BLaER1 (cell line): ENCODE measurements at regions not wholly inside any gene's neighbourhood (a gene's known extent, or its start where the extent isn't known, plus 50 kb on each side); places are given as distances from the start of the nearest gene placed in this dataset.

ENCODE experiments used
- H3K27ac ChIP-seq: shearing (Covaris generic); formaldehyde crosslinking; 2 replicates; pipeline ENCODE4 v1.8.1; 2022
- H3K27me3 ChIP-seq: shearing (Covaris generic); formaldehyde crosslinking; 2 replicates; pipeline ENCODE4 v1.8.1; 2022
- H3K36me3 ChIP-seq: shearing (Covaris generic); formaldehyde crosslinking; 2 replicates; pipeline ENCODE4 v1.8.1; 2022
- H3K4me1 ChIP-seq: shearing (Covaris generic); formaldehyde crosslinking; 2 replicates; pipeline ENCODE4 v1.8.1; 2022
- H3K4me2 ChIP-seq: shearing (Covaris generic); formaldehyde crosslinking; 2 replicates; pipeline ENCODE4 v1.8.1; 2022
- H3K4me3 ChIP-seq: shearing (Covaris generic); formaldehyde crosslinking; 2 replicates; pipeline ENCODE4 v1.8.1; 2022
- H3K9ac ChIP-seq: shearing (Covaris generic); formaldehyde crosslinking; 2 replicates; pipeline ENCODE4 v1.8.1; 2022
- H3K9me3 ChIP-seq: shearing (Covaris generic); formaldehyde crosslinking; 2 replicates; pipeline ENCODE4 v1.8.1; 2022
- H4K20me1 ChIP-seq: shearing (Covaris generic); formaldehyde crosslinking; 2 replicates; pipeline ENCODE4 v1.8.1; 2022
- Cebpa-rat ChIP-seq: shearing (Covaris generic); IDR thresholded peaks from 2 replicates; pipeline ENCODE4 v1.8.1; 2022

GRCh38 chr6:170011204-170012036, 260.0 kb downstream of the ERMARD start:
- H3K27ac ChIP-seq: no peak overlapping the region
- H3K4me3 ChIP-seq: no peak overlapping the region
- TF ChIP-seq Cebpa-rat: no peak
- H3K9me3 ChIP-seq: no peaks in the 10 kb centered on the region
- H3K4me2 ChIP-seq: no peak overlapping the region
- no peaks in the 10 kb centered on the region for H3K27me3 ChIP-seq
- H3K9ac ChIP-seq: no peak overlapping the region
- no peaks in the 10 kb centered on the region for H4K20me1 ChIP-seq
- no peaks in the 10 kb centered on the region for H3K4me1 ChIP-seq
- H3K36me3 ChIP-seq: no peaks in the 10 kb centered on the region

- Histone ChIP-seq H3K27me3 (no peaks in the 10 kb centered on the region), H3K36me3 (no peaks in the 10 kb centered on the region), H3K4me2 (no peak overlapping the region), H4K20me1 (no peaks in the 10 kb centered on the region), H3K9me3 (peaks cover 3% of the 10 kb centered on the region; the same call in 1 of the 2 replicates), H3K4me1 (no peaks in the 10 kb centered on the region), H3K27ac (no peak overlapping the region), H3K4me3 (no peak overlapping the region), H3K9ac (no peak overlapping the region)
- TF ChIP-seq Cebpa-rat: no peak
Measured at GRCh38 chr6:170010665-170011203, 259.3 kb downstream of the ERMARD start.

- no peak overlapping the region for H3K4me2 ChIP-seq
- no peak overlapping the region for H3K4me3 ChIP-seq
- H4K20me1 ChIP-seq: no peaks in the 10 kb centered on the region
- TF ChIP-seq Cebpa-rat: no peak
- H3K27me3 ChIP-seq: no peaks in the 10 kb centered on the region
- no peaks in the 10 kb centered on the region for H3K4me1 ChIP-seq
- no peak overlapping the region for H3K9ac ChIP-seq
- H3K36me3 ChIP-seq: no peaks in the 10 kb centered on the region; the same call in 1 of the 2 replicates
- no peak overlapping the region for H3K27ac ChIP-seq
- peaks cover 27% of the 10 kb centered on the region for H3K9me3 ChIP-seq
Measured at GRCh38 chr6:170008294-170008785, 256.9 kb downstream of the ERMARD start.

GRCh38 chr6:170007468-170008293, 256.3 kb downstream of the ERMARD start:
- no peaks in the 10 kb centered on the region for H3K27me3 ChIP-seq
- H4K20me1 ChIP-seq: no peaks in the 10 kb centered on the region
- H3K4me1 ChIP-seq: no peaks in the 10 kb centered on the region
- no peak for TF ChIP-seq Cebpa-rat
- no peak overlapping the region for H3K9ac ChIP-seq
- no peaks in the 10 kb centered on the region; the same call in 1 of the 2 replicates for H3K36me3 ChIP-seq
- no peak overlapping the region for H3K4me2 ChIP-seq
- no peak overlapping the region for H3K27ac ChIP-seq
- H3K4me3 ChIP-seq: no peak overlapping the region
- peaks cover 34% of the 10 kb centered on the region for H3K9me3 ChIP-seq

GRCh38 chr6:170006900-170007467, 255.6 kb downstream of the ERMARD start:
- Histone ChIP-seq H3K4me2 (no peak overlapping the region), H3K9me3 (peaks cover 41% of the 10 kb centered on the region), H3K9ac (no peak overlapping the region), H4K20me1 (no peaks in the 10 kb centered on the region), H3K27me3 (no peaks in the 10 kb centered on the region), H3K4me3 (no peak overlapping the region), H3K4me1 (no peaks in the 10 kb centered on the region), H3K36me3 (no peaks in the 10 kb centered on the region; the same call in 1 of the 2 replicates), H3K27ac (no peak overlapping the region)
- TF ChIP-seq Cebpa-rat: no peak

GRCh38 chr6:170006071-170006899, 254.9 kb downstream of the ERMARD start:
- H3K4me1 ChIP-seq: no peaks in the 10 kb centered on the region
- no peak overlapping the region for H3K9ac ChIP-seq
- H3K9me3 ChIP-seq: peaks cover 48% of the 10 kb centered on the region
- H3K27ac ChIP-seq: no peak overlapping the region
- no peaks in the 10 kb centered on the region for H3K27me3 ChIP-seq
- no peaks in the 10 kb centered on the region for H4K20me1 ChIP-seq
- H3K4me2 ChIP-seq: no peak overlapping the region
- TF ChIP-seq Cebpa-rat: no peak
- H3K4me3 ChIP-seq: no peak overlapping the region
- no peaks in the 10 kb centered on the region; the same call in 1 of the 2 replicates for H3K36me3 ChIP-seq

GRCh38 chr6:170005665-170006064, 254.2 kb downstream of the ERMARD start:
- peaks cover 54% of the 10 kb centered on the region for H3K9me3 ChIP-seq
- H3K4me3 ChIP-seq: no peak overlapping the region
- no peaks in the 10 kb centered on the region for H3K4me1 ChIP-seq
- no peaks in the 10 kb centered on the region for H3K27me3 ChIP-seq
- no peak overlapping the region for H3K27ac ChIP-seq
- no peak overlapping the region for H3K9ac ChIP-seq
- no peak for TF ChIP-seq Cebpa-rat
- H4K20me1 ChIP-seq: no peaks in the 10 kb centered on the region
- no peak overlapping the region for H3K4me2 ChIP-seq
- H3K36me3 ChIP-seq: no peaks in the 10 kb centered on the region; the same call in 1 of the 2 replicates

GRCh38 chr6:170004585-170005210, 253.3 kb downstream of the ERMARD start:
- H3K36me3 ChIP-seq: no peaks in the 10 kb centered on the region; the same call in 1 of the 2 replicates
- peaks cover 60% of the 10 kb centered on the region for H3K9me3 ChIP-seq
- H3K27me3 ChIP-seq: no peaks in the 10 kb centered on the region
- H3K27ac ChIP-seq: no peak overlapping the region
- 0 out of 2 replicates have a peak overlapping the region, but pooled peaks have one; percentile 22 for H3K4me3 ChIP-seq
- H3K9ac ChIP-seq: no peak overlapping the region
- no peak overlapping the region for H3K4me2 ChIP-seq
- H3K4me1 ChIP-seq: no peaks in the 10 kb centered on the region
- TF ChIP-seq Cebpa-rat: no peak
- no peaks in the 10 kb centered on the region for H4K20me1 ChIP-seq
